Activated CD4-positive, alpha-beta memory T cell treated with anti-CD3 and anti-CD28 coated beads for 36 hours (primary cell): ENCODE measurements at regions not wholly inside any gene's neighbourhood (a gene's known extent, or its start where the extent isn't known, plus 50 kb on each side); places are given as distances from the start of the nearest gene placed in this dataset.
"Not testable (repeated sequence)": the region's sequence is repeated elsewhere in the genome, so short reads cannot be mapped to it uniquely, and the experiment has no call there.

ENCODE experiments used
- CTCF ChIA-PET: fragments of 350-600 bp; sonication (Branson Sonifier 250); formaldehyde crosslinking; loops from one replicate; lab custom pipeline; 2021; ENCODE audit warnings: antibody characterized with exemption, inconsistent platforms; lab: Charles Lee
- POLR2A ChIA-PET: fragments of 350-600 bp; sonication (Branson Sonifier 250); formaldehyde crosslinking; loops from one replicate; lab custom pipeline; 2021; ENCODE audit warnings: antibody characterized with exemption; lab: Charles Lee
- DNase-seq: peaks from one replicate; pipeline ENCODE4 v3.0.0-alpha.2; 2020
- H3K27ac Mint-ChIP-seq: one replicate; pipeline ENCODE4 v1.8.0; 2021; ENCODE audit warnings: mixed read lengths
- H3K27me3 Mint-ChIP-seq: one replicate; pipeline ENCODE4 v1.8.0; 2021; ENCODE audit warnings: mixed read lengths
- H3K36me3 Mint-ChIP-seq: one replicate; pipeline ENCODE4 v1.8.0; 2021; ENCODE audit warnings: mixed read lengths
- H3K4me1 Mint-ChIP-seq: one replicate; pipeline ENCODE4 v1.8.0; 2021; ENCODE audit warnings: low read depth, mixed read lengths
- H3K4me3 Mint-ChIP-seq: one replicate; pipeline ENCODE4 v1.8.0; 2021; ENCODE audit warnings: mild to moderate bottlenecking, mixed read lengths
- H3K9me3 Mint-ChIP-seq: one replicate; pipeline ENCODE4 v1.8.0; 2021; ENCODE audit warnings: mixed read lengths
- intact Hi-C: fragments of 100-400 bp; cut with micrococcal nuclease; formaldehyde crosslinking; loops from one replicate; pipeline ENCODE4 v1.15.1; 2023

GRCh38 chrX:69431420-69431819, 72.7 kb upstream of the NALF2 start:
- ChIA-PET POLR2A (no interaction called here), CTCF (no interaction called here)
- Mint-ChIP-seq H3K27me3 (peaks cover 3% of the 10 kb centered on the region), H3K36me3 (no peaks in the 10 kb centered on the region), H3K4me1 (no peaks in the 10 kb centered on the region), H3K27ac (no peak overlapping the region), H3K4me3 (no peak overlapping the region), H3K9me3 (no peaks in the 10 kb centered on the region)
- intact Hi-C loops: no loop called here
- no peak for DNase-seq

GRCh38 chrX:69430785-69431184, 73.3 kb upstream of the NALF2 start:
- POLR2A ChIA-PET: no interaction called here
- Mint-ChIP-seq H3K4me1 (no peaks in the 10 kb centered on the region), H3K27me3 (peaks cover 3% of the 10 kb centered on the region), H3K27ac (no peak overlapping the region), H3K36me3 (no peaks in the 10 kb centered on the region), H3K4me3 (no peak overlapping the region), H3K9me3 (no peaks in the 10 kb centered on the region)
- intact Hi-C loops: no loop called here
- DNase-seq: no peak
- CTCF ChIA-PET: no interaction called here

- Mint-ChIP-seq H3K36me3 (no peaks in the 10 kb centered on the region), H3K27ac (no peak overlapping the region), H3K4me1 (no peaks in the 10 kb centered on the region), H3K9me3 (no peaks in the 10 kb centered on the region), H3K27me3 (peaks cover 3% of the 10 kb centered on the region), H3K4me3 (no peak overlapping the region)
- intact Hi-C loops: no loop called here
- no peak for DNase-seq
- CTCF ChIA-PET: no interaction called here
- POLR2A ChIA-PET: no interaction called here
Measured at GRCh38 chrX:69429339-69430015, 74.6 kb upstream of the NALF2 start.

GRCh38 chrX:69428216-69428615, 75.9 kb upstream of the NALF2 start:
- H3K27ac Mint-ChIP-seq: no peak overlapping the region
- no peaks in the 10 kb centered on the region for H3K9me3 Mint-ChIP-seq
- H3K4me1 Mint-ChIP-seq: no peaks in the 10 kb centered on the region
- DNase-seq: no peak
- ChIA-PET CTCF (interaction anchor here (0.6 kb wide), 1 partner anchor 107 kb away, joined by 3 read pairs; no protein-coding TSS in a partner anchor), POLR2A (no interaction called here)
- H3K27me3 Mint-ChIP-seq: peaks cover 3% of the 10 kb centered on the region
- H3K4me3 Mint-ChIP-seq: no peak overlapping the region
- no peaks in the 10 kb centered on the region for H3K36me3 Mint-ChIP-seq
- intact Hi-C loops: no loop called here

- intact Hi-C loops: no loop called here
- POLR2A ChIA-PET: no interaction called here
- DNase-seq: no peak
- Mint-ChIP-seq H3K27me3 (peaks cover 3% of the 10 kb centered on the region), H3K4me1 (no peaks in the 10 kb centered on the region), H3K27ac (no peak overlapping the region), H3K9me3 (no peaks in the 10 kb centered on the region), H3K4me3 (no peak overlapping the region), H3K36me3 (no peaks in the 10 kb centered on the region)
- CTCF ChIA-PET: interaction anchor here (0.8 to 1.0 kb wide), 2 partner anchors 673 kb away, joined by 3 to 4 read pairs; no protein-coding TSS in a partner anchor
Measured at GRCh38 chrX:69424910-69425309, 79.2 kb upstream of the NALF2 start.

GRCh38 chrX:69424161-69424560, 80.0 kb upstream of the NALF2 start:
- no peaks in the 10 kb centered on the region for H3K36me3 Mint-ChIP-seq
- POLR2A ChIA-PET: no interaction called here
- intact Hi-C loops: no loop called here
- H3K27me3 Mint-ChIP-seq: peaks cover 3% of the 10 kb centered on the region
- CTCF ChIA-PET: interaction anchor here (0.8 kb wide), 2 partner anchors 672 to 673 kb away, joined by 3 to 4 read pairs; no protein-coding TSS in a partner anchor
- H3K4me1 Mint-ChIP-seq: no peaks in the 10 kb centered on the region
- H3K4me3 Mint-ChIP-seq: no peak overlapping the region
- no peak overlapping the region for H3K27ac Mint-ChIP-seq
- DNase-seq: no peak
- no peaks in the 10 kb centered on the region for H3K9me3 Mint-ChIP-seq

GRCh38 chrX:69422208-69422607, 81.9 kb upstream of the NALF2 start:
- H3K9me3 Mint-ChIP-seq, H3K4me3 Mint-ChIP-seq, H3K27me3 Mint-ChIP-seq, H3K36me3 Mint-ChIP-seq, POLR2A ChIA-PET, H3K27ac Mint-ChIP-seq, DNase-seq, H3K4me1 Mint-ChIP-seq, intact Hi-C loops, CTCF ChIA-PET: not testable (repeated sequence)

- ChIA-PET CTCF (no interaction called here), POLR2A (no interaction called here)
- H3K27me3 Mint-ChIP-seq: no peaks in the 10 kb centered on the region
- no peaks in the 10 kb centered on the region for H3K36me3 Mint-ChIP-seq
- no peak overlapping the region for H3K27ac Mint-ChIP-seq
- intact Hi-C loops: no loop called here
- no peak for DNase-seq
- peaks cover 4% of the 10 kb centered on the region for H3K9me3 Mint-ChIP-seq
- H3K4me1 Mint-ChIP-seq: no peaks in the 10 kb centered on the region
- no peak overlapping the region for H3K4me3 Mint-ChIP-seq
Measured at GRCh38 chrX:69415698-69416097, 88.4 kb upstream of the NALF2 start.

GRCh38 chrX:69412661-69413060, 91.5 kb upstream of the NALF2 start:
- H3K4me3 Mint-ChIP-seq: no peak overlapping the region
- H3K27me3 Mint-ChIP-seq: no peaks in the 10 kb centered on the region
- peaks cover 4% of the 10 kb centered on the region for H3K9me3 Mint-ChIP-seq
- no peak overlapping the region for H3K27ac Mint-ChIP-seq
- no peaks in the 10 kb centered on the region for H3K4me1 Mint-ChIP-seq
- POLR2A ChIA-PET: no interaction called here
- DNase-seq: no peak
- H3K36me3 Mint-ChIP-seq: no peaks in the 10 kb centered on the region
- intact Hi-C loops: no loop called here
- CTCF ChIA-PET: no interaction called here

GRCh38 chrX:69398881-69399280, 105.2 kb upstream of the NALF2 start:
- ChIA-PET POLR2A (no interaction called here), CTCF (no interaction called here)
- Mint-ChIP-seq H3K36me3 (no peaks in the 10 kb centered on the region), H3K4me3 (no peak overlapping the region), H3K9me3 (no peaks in the 10 kb centered on the region), H3K27me3 (no peaks in the 10 kb centered on the region), H3K4me1 (no peaks in the 10 kb centered on the region), H3K27ac (no peak overlapping the region)
- intact Hi-C loops: no loop called here
- DNase-seq: no peak

GRCh38 chrX:69396916-69397315, 107.2 kb upstream of the NALF2 start:
- ChIA-PET POLR2A (no interaction called here), CTCF (no interaction called here)
- H3K36me3 Mint-ChIP-seq: no peaks in the 10 kb centered on the region
- DNase-seq: no peak
- no peaks in the 10 kb centered on the region for H3K9me3 Mint-ChIP-seq
- H3K27ac Mint-ChIP-seq: no peak overlapping the region
- no peaks in the 10 kb centered on the region for H3K27me3 Mint-ChIP-seq
- intact Hi-C loops: no loop called here
- H3K4me1 Mint-ChIP-seq: no peaks in the 10 kb centered on the region
- H3K4me3 Mint-ChIP-seq: no peak overlapping the region

GRCh38 chrX:69395306-69395705, 108.8 kb upstream of the NALF2 start:
- no peak for DNase-seq
- Mint-ChIP-seq H3K4me1 (no peaks in the 10 kb centered on the region), H3K36me3 (no peaks in the 10 kb centered on the region), H3K27ac (no peak overlapping the region), H3K27me3 (no peaks in the 10 kb centered on the region), H3K4me3 (no peak overlapping the region), H3K9me3 (no peaks in the 10 kb centered on the region)
- ChIA-PET POLR2A (no interaction called here), CTCF (no interaction called here)
- intact Hi-C loops: no loop called here

GRCh38 chrX:69389101-69389501, 115.0 kb upstream of the NALF2 start:
- H3K4me1 Mint-ChIP-seq: no peaks in the 10 kb centered on the region
- intact Hi-C loops: loop anchor here (10.0 kb wide), 1 partner anchor 564 kb away; the partner anchor contains the start of gene EFNB1
- POLR2A ChIA-PET: no interaction called here
- no peaks in the 10 kb centered on the region for H3K27me3 Mint-ChIP-seq
- no peak for DNase-seq
- H3K9me3 Mint-ChIP-seq: no peaks in the 10 kb centered on the region
- H3K27ac Mint-ChIP-seq: no peak overlapping the region
- H3K36me3 Mint-ChIP-seq: no peaks in the 10 kb centered on the region
- CTCF ChIA-PET: no interaction called here
- H3K4me3 Mint-ChIP-seq: no peak overlapping the region
